IgD-negative memory B cell (primary cell): ENCODE measurements at regions not wholly inside any gene's neighbourhood (a gene's known extent, or its start where the extent isn't known, plus 50 kb on each side); places are given as distances from the start of the nearest gene placed in this dataset.
A peak's percentile ranks its signal among the peaks of the same experiment; 100 is the strongest.

Experiments
- H3K27ac Mint-ChIP-seq, 3 donors: one replicate each; pipeline ENCODE4 v1.8.0; 2020 to 2022; ENCODE audit warnings: mild to moderate bottlenecking in 3 of 3, mixed read lengths in 3 of 3, moderate library complexity in 1 of 3
- H3K27me3 Mint-ChIP-seq: one replicate; pipeline ENCODE4 v1.8.0; 2021; ENCODE audit warnings: mixed read lengths
- H3K36me3 Mint-ChIP-seq: one replicate; pipeline ENCODE4 v1.8.0; 2020; ENCODE audit warnings: mild to moderate bottlenecking, mixed read lengths
- H3K4me1 Mint-ChIP-seq, 3 donors: one replicate each; pipeline ENCODE4 v1.8.0; 2020 to 2022; ENCODE audit warnings: mixed read lengths in 3 of 3, mild to moderate bottlenecking in 1 of 3
- H3K4me3 Mint-ChIP-seq, 4 donors: one replicate each; pipeline ENCODE4 v1.8.0; 2020 to 2022; ENCODE audit warnings: mild to moderate bottlenecking in 4 of 4, mixed read lengths in 4 of 4, moderate library complexity in 3 of 4
- H3K9me3 Mint-ChIP-seq, 3 donors: one replicate each; pipeline ENCODE4 v1.8.0; 2020 to 2021; ENCODE audit warnings: mixed read lengths in 3 of 3, mild to moderate bottlenecking in 1 of 3

DNA sequence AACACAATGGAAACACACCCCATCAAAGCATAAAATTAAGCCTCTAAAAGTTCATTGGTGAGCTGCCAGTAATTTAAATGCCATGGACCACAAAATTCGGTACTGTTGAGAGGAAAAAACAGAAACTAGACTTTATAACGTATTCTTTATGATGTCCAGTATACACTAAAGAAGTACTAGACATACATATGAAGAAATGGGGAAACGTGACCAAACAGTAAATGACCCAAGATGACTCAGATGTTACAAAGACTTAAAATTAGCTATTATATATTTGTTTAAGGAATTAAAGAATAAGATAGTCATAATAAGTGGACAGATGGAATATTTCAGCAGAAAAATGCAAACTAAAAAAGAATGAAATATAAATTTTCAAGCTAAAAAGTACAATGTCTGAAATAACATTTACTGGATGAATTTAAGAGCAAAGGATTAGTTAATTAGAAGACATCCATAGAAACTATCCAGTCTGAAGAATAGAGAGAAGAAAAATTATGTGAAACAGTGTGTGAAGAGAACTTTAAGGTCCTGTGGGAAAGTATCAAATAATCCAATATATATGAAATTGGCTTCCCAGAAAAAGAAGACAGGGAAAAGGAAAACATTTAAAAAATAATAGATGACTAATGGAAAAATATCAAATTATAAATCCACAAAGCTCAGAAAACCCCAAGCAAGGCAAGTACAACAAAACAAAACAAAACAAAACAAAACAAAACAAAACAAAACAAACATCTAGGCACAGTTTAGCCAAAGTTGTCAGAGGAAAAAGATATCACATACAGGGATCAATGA is 69.4 kb downstream of the SAMD9 start:
- peak overlapping the region in 1 of 3 donors; percentile 17 for H3K27ac Mint-ChIP-seq
- H3K27me3 Mint-ChIP-seq: peaks cover 1% of the 10 kb centered on the region
- H3K9me3 Mint-ChIP-seq: no peaks in the 10 kb centered on the region
- H3K36me3 Mint-ChIP-seq: no peaks in the 10 kb centered on the region
- H3K4me3 Mint-ChIP-seq: no peak overlapping the region
- no peaks in the 10 kb centered on the region for H3K4me1 Mint-ChIP-seq

DNA sequence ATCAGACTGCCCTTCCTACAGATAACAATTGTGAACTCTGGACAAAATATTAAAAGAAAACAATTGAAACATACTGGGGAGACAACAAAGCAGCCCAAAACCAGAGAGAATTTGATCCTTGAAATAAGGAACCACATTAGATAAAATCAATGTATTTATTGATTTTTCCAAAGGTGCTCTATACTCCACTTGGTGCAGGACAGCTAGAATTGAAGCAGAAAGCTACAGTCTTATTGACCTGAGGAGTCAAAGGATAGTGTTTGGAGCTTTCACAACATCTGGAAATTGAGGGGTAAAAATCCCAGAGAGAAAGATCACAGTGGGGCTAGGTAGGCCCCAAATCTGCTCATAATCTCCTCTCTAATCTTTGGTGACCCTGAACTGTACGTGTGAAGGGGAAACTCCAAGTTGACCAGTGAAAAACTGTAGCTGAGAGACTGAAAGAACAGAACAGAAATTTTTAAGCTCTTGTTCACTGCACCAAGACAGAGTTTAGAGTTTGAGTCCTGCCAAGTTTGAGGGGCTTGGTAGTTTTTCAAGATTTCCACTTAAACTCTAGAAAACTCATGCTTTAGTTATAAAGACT is 70.2 kb downstream of the SAMD9 start:
- no peak overlapping the region for H3K27ac Mint-ChIP-seq
- H3K4me3 Mint-ChIP-seq: no peak overlapping the region
- H3K27me3 Mint-ChIP-seq: peaks cover 1% of the 10 kb centered on the region
- no peaks in the 10 kb centered on the region for H3K36me3 Mint-ChIP-seq
- H3K9me3 Mint-ChIP-seq: no peaks in the 10 kb centered on the region
- no peaks in the 10 kb centered on the region for H3K4me1 Mint-ChIP-seq

DNA sequence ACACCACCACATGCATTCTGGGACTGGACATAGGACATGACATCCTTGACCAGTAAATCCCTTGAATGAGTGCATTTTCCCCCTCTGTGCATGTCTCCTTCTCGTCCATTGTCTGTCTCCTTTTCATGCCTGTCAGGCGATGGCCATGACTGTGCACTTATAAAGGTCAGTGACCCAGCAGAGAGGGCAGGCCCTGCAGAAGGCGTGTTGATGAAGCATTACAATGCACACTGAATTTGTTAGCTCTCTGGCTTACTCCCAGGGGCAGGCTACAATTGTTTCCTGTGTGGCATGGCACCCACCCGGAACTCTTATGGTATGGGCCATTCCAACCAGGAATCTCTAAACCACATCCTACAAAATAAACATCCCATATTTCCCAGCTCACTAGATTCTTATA is 71.1 kb downstream of the SAMD9 start:
- Mint-ChIP-seq H3K4me1 (no peaks in the 10 kb centered on the region), H3K9me3 (no peaks in the 10 kb centered on the region), H3K27ac (no peak overlapping the region), H3K4me3 (no peak overlapping the region), H3K36me3 (no peaks in the 10 kb centered on the region), H3K27me3 (peaks cover 1% of the 10 kb centered on the region)

DNA sequence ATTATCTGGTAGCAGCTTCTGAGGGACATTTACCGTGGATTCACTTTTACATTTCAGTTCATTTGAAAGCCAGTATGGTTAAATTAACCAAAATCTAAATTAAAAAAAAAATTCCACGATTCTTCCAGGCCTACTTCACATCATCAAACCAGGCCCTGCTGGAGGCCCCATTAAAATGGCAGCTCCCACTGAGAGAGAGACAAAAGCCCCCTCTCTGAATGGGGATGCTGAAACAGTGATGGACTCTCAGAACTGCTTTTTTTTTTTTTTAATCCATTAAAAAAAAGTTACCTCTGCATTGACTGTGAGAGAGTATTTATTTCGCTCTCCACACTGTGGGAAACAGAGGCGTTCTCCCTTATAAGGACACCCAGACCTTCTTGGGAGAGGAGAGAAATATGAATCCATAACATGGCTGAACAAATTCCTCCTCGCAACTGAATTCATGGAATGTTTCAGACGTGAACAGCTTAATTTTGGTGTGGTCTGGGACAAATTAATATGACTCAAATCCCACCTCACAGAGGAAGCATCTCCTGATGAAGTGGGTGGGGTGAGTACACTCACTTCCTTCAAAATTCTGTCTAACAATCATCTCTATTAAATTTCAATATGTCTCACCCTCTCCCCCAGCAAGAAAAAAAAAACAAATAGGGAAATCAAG is 73.5 kb downstream of the SAMD9 start:
- H3K4me3 Mint-ChIP-seq: no peak overlapping the region
- H3K4me1 Mint-ChIP-seq: no peaks in the 10 kb centered on the region
- no peak overlapping the region for H3K27ac Mint-ChIP-seq
- H3K36me3 Mint-ChIP-seq: no peaks in the 10 kb centered on the region
- peaks cover 1% of the 10 kb centered on the region for H3K27me3 Mint-ChIP-seq
- no peaks in the 10 kb centered on the region for H3K9me3 Mint-ChIP-seq

DNA sequence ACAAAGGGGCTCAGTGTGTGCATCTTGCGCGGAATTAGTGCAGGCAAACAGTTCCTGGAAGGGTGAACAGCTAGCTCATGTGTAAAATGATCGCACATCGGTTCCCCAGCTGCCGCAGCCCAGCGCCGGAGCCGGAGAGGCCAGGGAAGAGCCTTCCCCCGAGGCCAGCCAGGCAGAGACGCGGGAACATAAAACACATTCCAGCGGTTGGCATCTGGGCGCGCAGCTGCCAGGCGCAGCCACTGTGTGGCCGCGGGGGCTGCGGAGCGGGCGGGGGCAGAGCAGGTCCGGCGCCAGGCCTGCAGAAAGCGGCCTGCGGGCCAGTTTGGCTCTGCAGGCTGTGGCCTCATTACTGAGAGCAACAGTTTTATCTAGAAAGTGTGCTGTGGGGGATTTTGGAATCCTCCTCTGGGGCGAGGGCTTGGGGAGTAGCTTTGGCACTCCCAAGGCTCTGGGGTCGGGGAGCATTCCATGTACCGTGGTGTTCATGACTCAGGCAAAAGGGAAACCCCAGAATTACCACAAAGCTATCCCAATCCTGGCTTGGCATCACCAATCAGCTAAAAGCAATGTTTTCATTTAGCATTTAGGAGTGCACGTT is 74.3 kb downstream of the SAMD9 start:
- Mint-ChIP-seq H3K27me3 (peaks cover 1% of the 10 kb centered on the region), H3K27ac (no peak overlapping the region), H3K4me1 (no peaks in the 10 kb centered on the region), H3K9me3 (no peaks in the 10 kb centered on the region), H3K4me3 (no peak overlapping the region), H3K36me3 (no peaks in the 10 kb centered on the region)

DNA sequence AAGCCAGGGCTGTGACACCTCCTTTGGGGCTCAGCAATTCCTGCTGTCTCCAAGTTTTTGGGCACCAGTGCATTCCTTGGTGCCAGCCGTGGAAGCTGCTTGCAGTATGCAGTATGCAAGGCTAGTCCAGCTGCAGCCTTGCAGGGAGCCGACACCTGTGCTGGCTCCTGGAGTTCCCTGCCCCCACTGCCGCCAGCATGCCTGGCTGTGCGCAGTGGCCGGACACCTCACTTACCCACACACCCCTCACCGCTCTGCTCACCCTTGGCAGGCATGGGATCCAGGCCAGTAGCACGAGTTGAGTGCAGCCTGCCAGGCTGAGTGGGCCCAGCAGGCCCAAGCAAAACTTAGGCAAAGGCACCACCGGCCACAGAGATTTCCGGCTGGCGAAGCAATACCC is 77.4 kb downstream of the SAMD9 start:
- H3K9me3 Mint-ChIP-seq: no peaks in the 10 kb centered on the region

DNA sequence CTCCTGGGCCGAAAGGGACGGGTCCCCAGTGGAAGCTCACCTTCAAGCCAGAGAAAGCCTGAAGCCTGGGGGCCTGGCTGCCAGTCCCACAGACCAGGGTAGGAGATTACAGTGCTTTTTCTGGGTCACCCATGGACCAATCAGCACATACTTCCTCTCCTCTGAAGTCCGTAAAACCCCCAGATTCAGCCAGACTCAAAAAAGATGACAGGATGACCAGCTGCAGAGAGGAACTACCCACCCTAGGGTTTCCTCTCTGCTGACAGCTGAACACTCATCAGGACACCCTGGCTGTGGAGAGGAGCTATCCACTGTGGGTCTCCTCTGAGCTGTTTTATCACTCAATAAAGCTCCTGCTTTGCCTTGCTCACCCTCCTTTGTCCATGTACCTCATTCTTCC is 78.0 kb downstream of the SAMD9 start:
- Mint-ChIP-seq H3K27me3 (no peaks in the 10 kb centered on the region), H3K4me3 (no peak overlapping the region), H3K27ac (no peak overlapping the region), H3K9me3 (no peaks in the 10 kb centered on the region), H3K36me3 (no peaks in the 10 kb centered on the region), H3K4me1 (peaks cover 0 to 3% (median 2%) of the 10 kb centered on the region in 3 donors)

More for the DNA sequence above, 77.4 kb downstream of the SAMD9 start:
- Mint-ChIP-seq H3K4me1 (peaks cover 0 to 3% (median 2%) of the 10 kb centered on the region in 3 donors), H3K4me3 (no peak overlapping the region), H3K27ac (no peak overlapping the region), H3K36me3 (no peaks in the 10 kb centered on the region), H3K27me3 (no peaks in the 10 kb centered on the region)

DNA sequence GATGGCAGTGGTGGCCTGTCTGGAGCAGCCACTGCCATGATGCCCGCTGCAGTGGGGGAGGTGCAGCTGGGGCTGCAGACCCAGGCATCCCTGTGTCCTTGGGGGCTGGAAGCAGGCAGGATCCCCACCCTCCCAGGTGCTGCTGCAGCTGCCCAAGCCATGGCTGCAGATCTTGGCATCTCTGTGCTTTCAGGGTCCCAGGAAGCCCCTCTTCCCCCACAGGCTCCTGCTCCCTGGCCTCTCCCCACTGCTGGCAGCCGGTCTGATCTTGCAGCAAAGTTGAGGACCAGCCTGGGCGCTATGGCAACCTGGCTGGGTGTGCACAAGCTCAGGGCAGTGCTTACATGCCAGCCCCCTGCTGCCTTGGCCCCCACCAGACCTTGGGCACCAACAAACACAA is 78.5 kb downstream of the SAMD9 start:
- Mint-ChIP-seq H3K4me1 (peaks cover 0 to 3% (median 2%) of the 10 kb centered on the region in 3 donors), H3K27me3 (no peaks in the 10 kb centered on the region), H3K9me3 (no peaks in the 10 kb centered on the region), H3K27ac (no peak overlapping the region), H3K4me3 (no peak overlapping the region), H3K36me3 (no peaks in the 10 kb centered on the region)

DNA sequence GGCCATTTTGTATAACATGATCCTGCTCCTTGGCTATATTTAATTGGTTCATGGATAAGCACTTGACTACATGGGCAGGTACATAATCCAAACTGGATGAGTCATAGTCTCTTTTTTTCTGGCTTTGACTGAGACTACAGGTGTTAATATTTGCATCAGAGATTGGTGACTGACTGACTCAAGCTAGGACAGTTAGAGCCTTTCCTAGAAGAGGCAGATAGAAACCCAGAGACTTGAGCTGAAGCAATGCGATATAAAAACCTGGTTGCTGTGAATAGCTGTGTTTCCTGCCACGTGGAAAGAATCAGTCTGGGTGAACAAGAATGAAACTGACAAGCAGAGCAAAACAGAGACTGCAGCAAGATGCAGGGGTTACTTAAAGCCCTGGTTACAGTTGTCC is 81.0 kb downstream of the SAMD9 start:
- no peak overlapping the region for H3K27ac Mint-ChIP-seq

DNA sequence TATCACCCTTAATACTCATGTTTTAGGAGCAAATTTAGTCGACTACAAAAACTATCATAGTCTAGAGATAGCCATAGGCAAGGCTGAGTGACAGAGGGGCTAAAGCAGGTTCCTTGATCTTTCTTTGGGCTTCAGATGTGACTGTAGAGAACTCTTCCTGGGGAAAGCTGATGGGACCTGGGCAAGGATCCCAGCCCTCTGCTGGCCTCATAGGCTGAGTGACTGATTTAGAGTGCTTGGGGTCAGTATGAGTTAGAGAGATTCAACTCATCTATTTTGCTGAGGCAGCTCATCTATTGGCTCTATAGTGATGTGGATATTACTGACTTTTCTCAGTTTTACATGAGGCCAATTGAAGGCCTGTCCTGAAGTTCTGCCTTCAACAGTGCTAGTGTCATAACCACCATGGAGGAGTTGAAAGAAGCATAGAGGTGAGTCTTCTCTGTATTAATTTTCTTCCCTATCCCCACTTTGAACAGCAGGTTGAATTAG is 81.6 kb downstream of the SAMD9 start:
- peaks cover 0 to 7% (median 5%) of the 10 kb centered on the region in 3 donors for H3K9me3 Mint-ChIP-seq
- no peaks in the 10 kb centered on the region for H3K27me3 Mint-ChIP-seq
- no peak overlapping the region for H3K4me3 Mint-ChIP-seq
- no peak overlapping the region for H3K27ac Mint-ChIP-seq
- peaks cover 0 to 3% (median 2%) of the 10 kb centered on the region in 3 donors for H3K4me1 Mint-ChIP-seq
- H3K36me3 Mint-ChIP-seq: no peaks in the 10 kb centered on the region

More for the DNA sequence above, 81.0 kb downstream of the SAMD9 start:
- peaks cover 0 to 3% (median 2%) of the 10 kb centered on the region in 3 donors for H3K4me1 Mint-ChIP-seq
- H3K27me3 Mint-ChIP-seq: no peaks in the 10 kb centered on the region
- no peak overlapping the region for H3K4me3 Mint-ChIP-seq
- H3K9me3 Mint-ChIP-seq: peaks cover 0 to 7% (median 1%) of the 10 kb centered on the region in 3 donors
- H3K36me3 Mint-ChIP-seq: no peaks in the 10 kb centered on the region

DNA sequence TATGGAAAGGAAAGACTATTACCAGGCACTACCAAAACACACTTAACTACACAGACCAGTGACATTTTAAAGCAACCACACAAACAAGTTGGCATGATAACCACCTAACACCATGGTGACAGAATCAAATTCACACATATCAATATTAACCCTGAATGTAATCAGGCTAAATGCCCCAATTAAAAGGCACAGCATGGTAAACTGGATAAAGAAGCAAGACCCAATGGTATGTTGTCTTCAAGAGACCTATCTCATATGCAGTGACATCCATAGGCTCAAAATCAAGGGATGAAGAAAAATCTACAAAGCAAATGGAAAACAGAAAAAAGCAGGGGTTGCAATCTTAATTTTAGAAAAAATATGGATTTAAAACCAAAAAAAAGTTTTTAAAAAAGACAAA is 86.0 kb downstream of the SAMD9 start:
- Mint-ChIP-seq H3K27me3 (peaks cover 3% of the 10 kb centered on the region), H3K9me3 (peaks cover 1 to 13% (median 11%) of the 10 kb centered on the region in 3 donors), H3K36me3 (no peaks in the 10 kb centered on the region), H3K4me1 (peaks cover 0 to 2% (median 0%) of the 10 kb centered on the region in 3 donors), H3K4me3 (no peak overlapping the region), H3K27ac (no peak overlapping the region)

DNA sequence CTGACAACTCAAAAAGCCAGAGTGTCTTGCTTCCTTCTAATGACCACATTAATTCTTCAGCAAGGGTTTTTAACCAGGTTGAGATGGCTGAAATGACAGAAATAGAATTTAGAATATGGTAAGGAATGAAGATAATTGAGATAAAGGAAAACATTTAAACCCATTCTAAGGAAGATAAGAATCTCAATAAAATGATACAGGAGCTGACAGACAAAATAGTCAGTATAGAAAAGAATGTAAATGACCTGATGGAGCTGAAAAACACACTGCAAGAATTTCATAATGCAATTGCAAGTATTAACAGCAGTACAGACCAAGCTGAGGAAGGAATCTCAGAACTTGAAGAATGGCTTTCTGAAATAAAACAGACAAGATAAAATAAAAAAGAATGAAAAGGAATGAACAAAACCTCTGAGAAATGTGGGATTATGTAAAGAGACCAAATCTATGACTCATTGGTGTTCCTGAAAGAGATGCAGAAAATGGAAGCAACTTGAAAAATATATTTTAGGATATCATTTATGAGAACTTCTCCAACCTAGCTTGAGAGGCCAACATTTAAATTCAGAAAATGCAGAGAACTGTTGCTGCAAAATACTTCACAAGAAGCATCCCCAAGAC is 87.1 kb downstream of the SAMD9 start:
- Mint-ChIP-seq H3K27me3 (peaks cover 3% of the 10 kb centered on the region), H3K36me3 (no peaks in the 10 kb centered on the region), H3K4me1 (peaks cover 0 to 2% (median 0%) of the 10 kb centered on the region in 3 donors), H3K4me3 (peak overlapping the region in 1 of 4 donors; percentile 35), H3K27ac (no peak overlapping the region), H3K9me3 (peaks cover 1 to 13% (median 11%) of the 10 kb centered on the region in 3 donors)

DNA sequence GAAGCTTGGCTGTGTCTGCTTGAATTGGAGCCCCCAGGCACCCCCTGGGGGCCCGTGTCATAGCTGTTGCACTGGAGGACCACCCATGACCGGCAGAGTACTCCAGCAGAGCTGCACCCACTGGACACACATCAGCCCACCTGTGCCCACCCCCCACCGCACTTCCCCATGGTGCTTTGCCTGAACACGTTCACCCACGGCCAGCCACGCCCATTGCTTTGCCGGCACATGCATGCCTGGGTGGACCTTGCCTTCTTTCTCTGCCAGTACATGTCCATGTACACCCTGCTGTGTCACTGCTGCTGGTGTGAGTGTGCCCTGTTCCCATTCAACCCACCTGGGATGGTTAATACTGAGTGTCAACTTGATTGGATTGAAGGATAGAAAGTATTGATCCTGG is 88.7 kb downstream of the SAMD9 start:
- H3K9me3 Mint-ChIP-seq: peaks cover 1 to 13% (median 11%) of the 10 kb centered on the region in 3 donors
- H3K4me3 Mint-ChIP-seq: no peak overlapping the region
- H3K36me3 Mint-ChIP-seq: no peaks in the 10 kb centered on the region
- peaks cover 3% of the 10 kb centered on the region for H3K27me3 Mint-ChIP-seq
- H3K27ac Mint-ChIP-seq: no peak overlapping the region
- peaks cover 0 to 2% (median 0%) of the 10 kb centered on the region in 3 donors for H3K4me1 Mint-ChIP-seq

DNA sequence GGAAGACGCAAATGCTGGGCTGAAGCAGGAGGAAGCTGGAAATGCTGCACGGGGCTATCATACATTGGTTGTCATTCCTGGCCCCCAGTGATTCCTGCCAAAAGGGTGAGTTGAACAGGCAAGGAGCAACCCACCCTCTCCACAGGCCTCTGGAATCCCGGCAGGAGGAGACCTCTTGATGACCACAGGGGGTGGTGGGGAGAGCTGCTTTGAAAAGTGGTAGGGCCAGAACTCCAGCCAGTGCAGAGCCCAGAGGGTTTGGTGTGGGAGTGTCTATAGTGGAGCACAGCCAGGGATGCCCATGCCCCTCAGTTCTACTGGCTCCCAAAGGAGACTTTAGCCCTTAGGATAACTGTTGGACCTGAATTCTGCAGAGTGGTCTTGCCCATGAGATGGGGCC is 89.2 kb downstream of the SAMD9 start:
- H3K4me3 Mint-ChIP-seq: no peak overlapping the region
- H3K27me3 Mint-ChIP-seq: peaks cover 3% of the 10 kb centered on the region
- H3K9me3 Mint-ChIP-seq: peaks cover 1 to 13% (median 11%) of the 10 kb centered on the region in 3 donors
- no peak overlapping the region for H3K27ac Mint-ChIP-seq
- H3K36me3 Mint-ChIP-seq: no peaks in the 10 kb centered on the region
- peaks cover 0 to 2% (median 0%) of the 10 kb centered on the region in 3 donors for H3K4me1 Mint-ChIP-seq
